HG03342 (cell line): ENCODE measurements at regions not wholly inside any gene's neighbourhood (a gene's known extent, or its start where the extent isn't known, plus 50 kb on each side); places are given as distances from the start of the nearest gene placed in this dataset.

Experiments
- ATAC-seq: cut with Tn5 transposase; IDR thresholded peaks from one replicate; pipeline ENCODE4 v1.9.1; 2021; ENCODE audit warnings: mild to moderate bottlenecking, moderate library complexity; ENCODE audit not compliant: unreplicated experiment

GRCh38 chr6:102571236-102571908 is 1177.9 kb downstream of the GRIK2 start:
- no peak for ATAC-seq

DNA sequence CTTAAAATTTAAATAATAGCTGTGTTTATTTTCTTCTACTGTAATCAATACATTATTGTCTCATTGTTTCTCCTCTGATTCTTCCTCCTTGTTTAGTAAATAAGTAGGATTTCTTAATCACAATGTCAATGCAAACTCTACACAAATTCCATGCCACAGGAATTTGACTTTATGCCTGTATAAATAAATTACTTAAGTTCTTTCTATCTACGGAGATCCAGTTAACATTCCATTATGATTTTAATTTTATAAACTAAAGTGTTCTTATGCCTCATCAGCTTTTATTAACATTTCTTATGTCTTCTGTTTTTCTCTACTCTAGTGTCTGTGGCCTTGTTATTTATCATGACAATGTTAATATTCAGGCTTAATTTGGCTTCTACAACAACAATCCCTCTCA is 1169.2 kb downstream of the GRIK2 start:
- no peak for ATAC-seq

- ATAC-seq = no peak
Measured at GRCh38 chr6:102553214-102553613, 1159.7 kb downstream of the GRIK2 start.

GRCh38 chr6:102549221-102549874 is 1155.8 kb downstream of the GRIK2 start:
- no peak for ATAC-seq

DNA sequence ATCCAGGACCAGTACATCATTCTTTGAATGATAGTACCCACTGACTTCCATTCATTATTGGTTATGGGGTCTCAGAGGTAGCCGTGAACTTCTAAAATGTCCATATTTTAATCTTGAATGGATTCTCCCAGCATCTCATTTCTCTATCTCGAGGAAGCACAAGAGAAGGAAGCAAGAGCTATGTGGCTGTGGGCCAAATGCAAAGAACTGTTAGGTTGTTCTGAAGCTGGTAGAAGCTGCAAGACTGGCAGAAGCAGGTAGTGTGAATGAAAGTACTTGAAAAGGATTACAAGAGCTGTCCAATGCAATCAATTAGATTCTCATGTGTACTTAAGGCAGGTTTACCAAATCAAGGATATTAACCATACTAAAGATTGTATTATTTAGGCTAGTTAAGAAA is 1131.8 kb downstream of the GRIK2 start:
- no peak for ATAC-seq

DNA sequence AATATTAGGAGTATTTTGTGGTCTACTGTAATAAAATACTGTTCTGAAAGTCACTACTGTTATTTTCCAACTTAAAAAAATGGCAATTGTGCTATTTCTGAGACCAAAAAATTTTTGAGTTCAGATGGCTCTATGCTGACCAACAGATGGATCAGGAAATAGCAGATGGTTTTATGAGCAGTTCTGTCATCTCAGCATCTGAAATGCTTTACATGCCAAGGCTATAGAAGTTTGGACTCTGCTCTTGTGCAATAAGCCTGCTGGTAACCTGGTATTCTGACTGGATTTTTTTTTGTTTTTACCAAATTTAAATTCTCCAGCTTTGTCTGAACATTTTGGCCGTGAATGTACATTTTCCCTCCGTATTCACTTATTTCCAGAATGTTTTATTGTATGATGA is 1127.5 kb downstream of the GRIK2 start:
- ATAC-seq = no peak

DNA sequence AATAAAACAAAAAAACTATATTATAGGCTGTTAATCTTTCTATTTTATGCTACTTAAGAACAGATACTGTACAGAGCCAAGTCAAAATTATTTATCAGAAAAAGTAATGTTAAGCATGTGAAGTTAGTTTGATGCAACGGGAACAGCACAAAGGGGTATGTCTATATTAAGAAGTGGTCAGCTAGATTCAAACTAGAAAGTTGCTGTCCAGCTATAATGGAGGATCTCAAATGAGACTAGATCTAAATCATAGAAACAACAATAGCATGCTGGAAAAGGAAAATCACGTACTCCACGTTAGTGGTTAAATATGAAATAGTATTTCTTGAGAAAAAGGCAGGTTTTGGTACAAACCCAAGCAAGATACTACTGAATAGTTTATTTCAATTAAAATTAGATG is 1124.0 kb downstream of the GRIK2 start:
- ATAC-seq = no peak

DNA sequence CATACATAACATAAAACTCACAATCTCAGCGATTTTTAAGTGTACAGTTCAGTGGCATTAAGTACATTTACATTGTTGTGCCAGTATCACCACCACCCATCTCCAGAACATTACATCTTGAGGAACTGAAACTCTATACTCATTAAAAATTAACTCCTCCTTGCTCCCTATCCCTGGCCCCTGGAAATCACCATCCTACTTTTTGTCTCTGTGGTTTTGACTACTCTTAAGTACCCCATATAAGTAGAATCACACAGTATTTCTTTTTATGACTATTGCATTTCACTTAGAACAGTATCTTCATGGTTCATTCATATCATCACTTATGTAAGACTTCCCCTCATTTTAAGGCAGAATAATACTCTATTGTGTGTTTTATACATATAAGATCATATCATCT is 1108.1 kb downstream of the GRIK2 start:
- peak; percentile 47 for ATAC-seq

GRCh38 chr6:102494808-102495207 is 1101.3 kb downstream of the GRIK2 start:
- no peak for ATAC-seq

DNA sequence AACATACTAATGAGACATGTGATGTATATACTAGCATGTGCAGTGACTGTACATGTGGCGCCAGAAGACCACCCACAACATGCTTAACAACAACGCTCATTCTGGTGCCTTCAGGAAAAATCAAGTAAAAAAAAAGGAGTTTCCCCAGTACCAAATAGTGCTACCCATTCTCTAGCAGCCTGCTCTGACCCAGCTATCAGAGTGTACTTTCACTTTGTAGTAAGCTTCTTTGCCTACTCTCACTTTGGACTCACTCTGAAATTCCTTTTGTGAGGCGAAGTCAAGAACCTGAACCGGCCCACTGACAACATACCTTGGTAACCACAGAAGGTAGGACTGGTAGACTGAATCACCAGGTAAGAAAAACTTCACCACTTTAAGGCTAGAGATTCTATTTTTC is 1100.0 kb downstream of the GRIK2 start:
- no peak for ATAC-seq

DNA sequence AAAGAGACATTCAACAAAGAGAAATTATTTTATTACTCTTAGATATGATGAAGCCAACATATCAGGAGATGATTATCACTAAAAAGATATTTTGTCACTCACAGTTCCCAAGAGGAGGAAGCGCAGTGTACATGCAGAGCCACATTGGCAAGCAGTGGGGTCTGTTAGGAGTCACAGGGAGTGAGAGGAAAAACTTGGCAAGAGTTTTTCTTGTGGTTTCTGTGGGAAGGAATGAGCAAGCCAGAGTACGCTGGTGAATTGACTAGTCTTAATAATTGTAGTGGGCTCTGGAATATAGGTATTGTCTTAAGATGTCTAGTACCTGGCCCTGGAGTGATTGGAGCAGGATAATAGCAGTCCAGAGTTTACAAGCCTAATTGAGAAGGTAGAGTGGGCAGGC is 1095.2 kb downstream of the GRIK2 start:
- ATAC-seq = no peak

DNA sequence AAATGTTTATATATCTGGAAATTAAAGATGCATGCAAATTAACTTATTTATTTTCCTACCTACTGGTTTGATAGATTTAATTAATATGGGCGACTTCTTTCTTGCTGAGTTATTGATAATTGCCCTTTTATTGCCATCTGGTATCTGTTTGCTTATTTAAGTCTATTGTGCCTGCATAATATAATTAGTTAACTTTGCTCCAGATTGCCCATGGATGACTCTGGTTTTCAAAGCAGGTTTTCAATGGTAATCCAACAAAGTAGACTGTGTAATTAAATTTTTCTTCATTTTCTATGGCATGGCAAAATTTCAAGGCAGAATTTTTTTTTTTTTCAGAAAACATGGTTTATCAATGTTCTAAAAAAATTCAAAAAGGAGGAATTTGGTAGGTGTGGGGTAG is 1092.0 kb downstream of the GRIK2 start:
- no peak for ATAC-seq

GRCh38 chr6:102474041-102474807 is 1080.7 kb downstream of the GRIK2 start:
- no peak for ATAC-seq

- ATAC-seq = no peak
Measured at GRCh38 chr6:102458990-102459389, 1065.5 kb downstream of the GRIK2 start.

DNA sequence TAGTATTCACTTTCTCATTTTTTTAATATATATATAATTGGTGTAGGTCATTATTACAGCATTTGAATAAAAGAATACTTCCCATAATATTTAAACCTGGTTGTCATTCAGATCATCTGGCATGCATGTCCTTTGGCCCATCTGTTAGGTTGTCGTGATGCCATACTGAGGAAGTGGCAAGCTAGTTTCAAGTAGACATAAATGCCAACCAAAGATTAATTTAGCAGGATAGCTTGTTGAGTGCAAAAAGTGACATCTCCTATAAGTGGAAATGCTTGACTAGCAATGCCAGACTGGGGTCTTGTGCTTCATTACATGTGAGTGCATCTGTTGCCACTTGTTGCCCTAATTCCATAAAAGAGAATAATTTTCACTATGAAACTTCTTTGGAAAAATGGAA is 1044.7 kb downstream of the GRIK2 start:
- ATAC-seq = no peak

GRCh38 chr6:102417368-102417998 is 1024.0 kb downstream of the GRIK2 start:
- ATAC-seq = no peak

DNA sequence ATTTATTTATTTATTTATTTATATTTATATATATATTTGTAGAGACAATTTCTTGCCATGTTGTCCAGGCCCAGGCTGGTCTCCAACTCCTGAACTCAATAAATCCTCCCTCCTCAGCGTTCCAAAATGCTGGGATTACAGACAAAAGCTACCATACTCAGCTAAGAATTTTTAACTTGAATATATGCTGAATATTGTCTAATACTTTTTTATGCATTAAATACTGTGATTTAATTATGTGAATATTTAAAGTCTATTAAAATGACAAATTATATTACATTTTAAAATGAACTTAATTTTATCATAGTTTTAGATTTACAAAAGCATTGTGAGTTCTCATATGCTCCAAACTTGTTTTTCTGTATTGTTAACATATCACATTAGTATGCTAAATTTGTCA is 1022.4 kb downstream of the GRIK2 start:
- no peak for ATAC-seq

- no peak for ATAC-seq
Measured at GRCh38 chr6:102411796-102412195, 1018.3 kb downstream of the GRIK2 start.

- ATAC-seq = no peak
Measured at GRCh38 chr6:102407886-102408741, 1014.6 kb downstream of the GRIK2 start.

DNA sequence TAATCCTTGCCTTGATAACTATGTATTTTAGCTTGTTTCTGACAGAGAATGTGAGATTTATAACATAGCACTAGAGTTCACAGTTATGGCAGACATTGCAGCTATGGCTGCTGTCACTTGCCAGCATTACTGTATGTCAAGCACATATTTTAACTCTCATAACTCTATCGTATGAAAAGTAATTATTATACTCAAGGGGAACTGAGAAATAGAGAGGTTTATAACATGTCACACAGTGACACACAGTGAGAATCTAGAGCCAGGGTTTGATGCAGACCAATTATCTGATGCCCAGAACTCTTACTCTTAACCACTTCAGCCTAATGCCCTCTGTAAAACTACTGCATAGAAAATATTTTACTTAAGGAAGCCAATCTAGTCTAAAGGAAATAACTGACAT is 1012.4 kb downstream of the GRIK2 start:
- no peak for ATAC-seq
